HG03520 (cell line): ENCODE measurements at regions not wholly inside any gene's neighbourhood (a gene's known extent, or its start where the extent isn't known, plus 50 kb on each side); places are given as distances from the start of the nearest gene placed in this dataset.
A peak's percentile ranks its signal among the peaks of the same experiment; 100 is the strongest.
"Not testable (repeated sequence)": the region's sequence is repeated elsewhere in the genome, so short reads cannot be mapped to it uniquely, and the experiment has no call there.

Experiments
- ATAC-seq: cut with Tn5 transposase; IDR thresholded peaks from one replicate; pipeline ENCODE4 v1.9.1; 2021; ENCODE audit warnings: mild to moderate bottlenecking, moderate library complexity; ENCODE audit not compliant: unreplicated experiment

- no peak for ATAC-seq
These were observed 612.9 kb upstream of the KCND2 start for GRCh38 chr7:119660080-119660479.

- ATAC-seq: no peak
These were observed 608.4 kb upstream of the KCND2 start for GRCh38 chr7:119664601-119665000.

GRCh38 chr7:119665796-119666195, 607.2 kb upstream of the KCND2 start:
- no peak for ATAC-seq

- ATAC-seq: no peak
These were observed 591.6 kb upstream of the KCND2 start for GRCh38 chr7:119681336-119681735.

GRCh38 chr7:119684763-119685162, 588.2 kb upstream of the KCND2 start:
- ATAC-seq: no peak

GRCh38 chr7:119685906-119686305, 587.1 kb upstream of the KCND2 start:
- no peak for ATAC-seq

- no peak for ATAC-seq
These were observed 584.1 kb upstream of the KCND2 start for GRCh38 chr7:119688831-119689230.

- no peak for ATAC-seq
These were observed 580.4 kb upstream of the KCND2 start for GRCh38 chr7:119692541-119692940.

GRCh38 chr7:119694506-119694905, 578.5 kb upstream of the KCND2 start:
- no peak for ATAC-seq

GRCh38 chr7:119696336-119696735, 576.6 kb upstream of the KCND2 start:
- ATAC-seq: no peak

- no peak for ATAC-seq
These were observed 569.1 kb upstream of the KCND2 start for GRCh38 chr7:119703895-119704294.

GRCh38 chr7:119706608-119707007, 566.4 kb upstream of the KCND2 start:
- ATAC-seq: no peak

- ATAC-seq: no peak
These were observed 564.1 kb upstream of the KCND2 start for GRCh38 chr7:119708891-119709290.

GRCh38 chr7:119711104-119711503, 561.9 kb upstream of the KCND2 start:
- ATAC-seq: peak; percentile 90

GRCh38 chr7:119712886-119713462, 560.0 kb upstream of the KCND2 start:
- no peak for ATAC-seq

GRCh38 chr7:119713606-119714005, 559.4 kb upstream of the KCND2 start:
- no peak for ATAC-seq

- no peak for ATAC-seq
These were observed 552.4 kb upstream of the KCND2 start for GRCh38 chr7:119720541-119720940.

- ATAC-seq: no peak
These were observed 548.8 kb upstream of the KCND2 start for GRCh38 chr7:119724041-119724792.

- no peak for ATAC-seq
These were observed 539.7 kb upstream of the KCND2 start for GRCh38 chr7:119733127-119733879.

GRCh38 chr7:119737390-119737789, 535.6 kb upstream of the KCND2 start:
- no peak for ATAC-seq

- ATAC-seq: not testable (repeated sequence)
These were observed 527.7 kb upstream of the KCND2 start for GRCh38 chr7:119745280-119745679.

GRCh38 chr7:119748251-119748860, 524.6 kb upstream of the KCND2 start:
- ATAC-seq: no peak
